HG02938 (cell line): ENCODE measurements at regions not wholly inside any gene's neighbourhood (a gene's known extent, or its start where the extent isn't known, plus 50 kb on each side); places are given as distances from the start of the nearest gene placed in this dataset.
"Not testable (repeated sequence)": the region's sequence is repeated elsewhere in the genome, so short reads cannot be mapped to it uniquely, and the experiment has no call there.

Source experiments
- ATAC-seq: cut with Tn5 transposase; IDR thresholded peaks from one replicate; pipeline ENCODE4 v1.9.1; 2021; ENCODE audit warnings: mild to moderate bottlenecking, moderate library complexity; ENCODE audit not compliant: unreplicated experiment

DNA sequence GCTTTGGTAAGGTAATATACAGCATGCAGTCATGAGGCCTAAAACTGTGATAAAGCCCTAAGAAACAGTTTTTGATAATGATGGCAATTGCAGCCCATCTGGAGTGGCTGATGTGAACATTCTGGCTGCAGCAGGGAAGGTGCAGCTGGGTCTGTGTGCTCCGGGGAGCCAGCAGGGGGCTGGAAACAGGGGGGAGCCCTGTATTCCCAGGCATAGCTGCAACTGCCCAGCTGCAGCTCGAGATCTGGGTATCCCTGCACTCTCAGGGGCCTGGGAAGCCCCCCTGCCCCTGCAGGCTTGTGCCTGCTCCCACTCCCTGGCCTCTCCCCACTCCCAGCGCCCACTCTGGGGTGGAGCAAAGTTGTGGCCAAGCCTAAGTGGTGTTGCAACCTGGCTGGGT lies 95.6 kb downstream of the RRAGB start:
- no peak for ATAC-seq

DNA sequence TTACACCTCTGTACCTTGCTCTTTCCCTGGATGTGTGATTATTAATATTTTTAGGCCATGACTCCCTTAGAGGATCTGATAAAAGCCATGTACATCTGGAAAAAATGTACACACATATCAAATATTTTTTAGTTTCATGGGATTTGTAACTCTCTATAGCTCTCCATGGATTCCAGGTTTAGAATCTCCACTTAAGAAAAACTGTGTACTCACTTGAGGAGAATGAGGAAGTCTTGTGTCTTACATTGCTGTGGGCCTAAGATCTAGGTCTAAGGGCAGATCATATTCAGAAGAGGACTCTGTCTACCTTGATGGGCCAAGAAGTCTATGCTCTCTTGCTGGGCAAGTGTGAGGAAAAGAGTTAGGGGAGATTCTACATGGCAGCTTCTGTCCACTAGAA lies 98.0 kb downstream of the RRAGB start:
- ATAC-seq = no peak

DNA sequence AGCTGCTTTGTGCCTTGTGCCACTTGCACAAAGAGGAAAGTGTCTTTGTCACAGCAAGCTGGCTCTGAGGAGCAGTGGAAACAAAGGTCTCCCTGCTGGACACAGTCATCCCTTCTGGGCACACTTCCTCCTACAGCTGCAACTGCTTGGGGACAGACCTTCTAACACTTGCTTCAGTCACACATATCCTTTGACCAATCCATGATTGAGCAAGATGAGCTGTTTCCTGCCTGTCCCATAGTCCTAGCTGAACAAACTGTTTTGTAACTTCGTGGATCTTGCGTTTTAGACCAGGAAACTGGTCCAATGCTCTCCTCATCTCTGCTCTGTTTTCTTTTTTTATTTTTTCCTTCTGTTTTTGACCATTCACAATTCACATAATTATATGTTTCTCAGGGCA lies 98.5 kb downstream of the RRAGB start:
- ATAC-seq = no peak

DNA sequence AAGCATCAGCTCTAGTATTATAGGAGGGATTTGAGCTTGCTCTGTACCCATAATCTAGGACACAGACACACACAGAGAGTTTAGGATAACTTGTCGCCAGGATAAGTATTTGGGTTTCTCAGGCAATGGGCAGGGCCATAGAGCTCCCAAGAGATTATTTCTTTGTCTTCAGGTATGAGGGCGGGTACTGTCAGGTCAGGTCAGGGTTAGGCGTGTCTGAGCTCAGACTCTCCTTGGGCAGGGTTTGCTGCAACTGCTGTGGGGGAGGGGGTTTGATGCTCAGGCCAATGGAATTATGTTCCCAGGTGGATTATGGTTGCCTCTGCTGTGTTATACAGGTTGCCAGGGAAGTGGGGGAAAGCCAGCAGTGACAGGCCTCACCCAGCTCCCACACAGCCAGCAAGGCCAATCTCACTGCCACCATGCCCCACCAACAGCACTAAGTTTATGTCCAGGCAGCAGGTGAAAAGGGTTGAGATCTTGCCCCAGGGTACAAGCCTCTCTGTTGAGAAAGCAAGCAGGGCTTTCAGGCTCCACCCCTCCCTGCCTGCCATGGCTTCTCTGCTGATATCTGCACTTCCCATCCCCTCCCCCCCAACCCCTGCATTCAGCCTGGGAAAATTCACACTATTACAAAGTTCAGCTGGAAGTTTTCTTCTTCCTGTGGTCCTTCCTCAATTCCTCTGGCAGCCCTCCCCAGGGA lies 101.3 kb downstream of the RRAGB start:
- ATAC-seq = no peak

DNA sequence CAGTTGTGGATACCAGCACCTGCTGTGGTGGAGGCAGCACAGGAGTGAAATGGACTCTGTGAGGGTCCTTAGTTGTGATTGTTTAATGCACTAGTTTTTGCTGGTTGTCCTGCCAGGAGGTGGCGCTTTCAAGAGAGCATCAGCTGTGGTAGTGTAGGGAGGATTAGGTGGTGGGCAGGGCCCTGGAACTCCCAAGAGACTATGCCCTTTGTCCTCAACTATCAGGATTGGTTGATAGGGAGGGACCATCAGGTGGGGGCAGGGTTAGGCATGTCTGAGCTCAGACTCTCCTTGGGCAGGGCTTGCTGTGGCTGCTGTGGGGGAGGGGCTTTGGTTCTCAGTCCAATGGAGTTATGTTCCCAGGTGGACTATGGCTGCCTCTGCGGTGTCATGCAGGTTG lies 121.9 kb downstream of the RRAGB start:
- ATAC-seq = no peak

DNA sequence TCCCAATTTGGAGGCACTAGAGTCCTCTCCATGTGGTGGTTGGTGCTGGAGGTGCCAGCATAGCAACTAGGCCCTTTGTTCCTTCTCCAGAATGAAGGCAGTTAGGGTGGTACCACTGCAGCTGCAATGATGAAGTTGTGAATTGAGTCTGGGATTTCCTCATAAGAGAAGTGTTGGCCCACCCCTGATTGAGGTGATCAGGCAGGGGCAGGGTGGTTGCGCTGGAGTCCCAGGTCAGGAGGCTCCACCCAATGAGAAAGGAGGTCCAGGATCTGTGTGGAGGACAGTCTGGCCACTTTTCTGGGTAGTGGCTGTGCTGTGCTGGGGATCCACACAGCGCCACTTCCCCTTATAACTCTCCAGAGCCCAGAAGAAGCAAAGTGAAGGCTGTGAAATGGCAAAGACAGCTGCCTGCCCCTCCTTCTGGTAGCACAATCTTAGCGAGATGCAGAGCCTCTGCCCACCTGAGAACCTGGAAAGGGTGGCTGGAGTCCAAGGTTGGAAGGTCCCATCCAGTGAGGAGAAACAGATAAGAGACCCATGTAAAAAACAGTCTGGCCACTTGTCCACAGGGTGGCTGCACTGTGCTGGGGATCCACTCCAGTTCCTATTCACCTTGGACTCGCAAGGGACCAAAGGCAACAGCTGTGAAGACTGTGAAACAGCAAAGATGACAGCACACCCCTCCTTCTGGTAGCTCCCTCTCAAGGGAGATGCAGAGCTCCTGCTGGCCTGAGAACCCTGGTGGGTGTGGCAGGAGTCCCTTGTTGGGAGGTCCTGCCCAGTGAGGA lies 124.6 kb downstream of the RRAGB start:
- no peak for ATAC-seq

DNA sequence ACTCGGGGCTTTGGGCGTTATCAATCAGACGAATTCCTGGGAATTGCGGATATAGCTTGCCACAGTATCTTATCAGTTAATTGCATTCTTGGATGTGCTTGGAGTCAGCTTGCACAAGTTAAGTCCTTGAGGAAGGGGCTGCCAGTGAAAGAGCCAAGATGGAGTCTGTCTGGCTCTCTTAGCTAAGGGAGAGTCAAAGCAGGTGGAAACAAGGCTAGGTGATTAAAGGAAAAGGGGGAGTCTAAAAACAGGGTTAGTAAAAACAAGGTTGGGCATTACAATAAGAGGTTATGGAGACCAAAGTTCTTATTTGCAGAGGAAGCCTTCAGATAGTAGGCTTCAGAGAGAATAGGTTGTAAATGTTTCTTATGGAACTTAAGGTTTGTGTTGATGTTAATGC lies 149.2 kb downstream of the RRAGB start:
- ATAC-seq = not testable (repeated sequence)

DNA sequence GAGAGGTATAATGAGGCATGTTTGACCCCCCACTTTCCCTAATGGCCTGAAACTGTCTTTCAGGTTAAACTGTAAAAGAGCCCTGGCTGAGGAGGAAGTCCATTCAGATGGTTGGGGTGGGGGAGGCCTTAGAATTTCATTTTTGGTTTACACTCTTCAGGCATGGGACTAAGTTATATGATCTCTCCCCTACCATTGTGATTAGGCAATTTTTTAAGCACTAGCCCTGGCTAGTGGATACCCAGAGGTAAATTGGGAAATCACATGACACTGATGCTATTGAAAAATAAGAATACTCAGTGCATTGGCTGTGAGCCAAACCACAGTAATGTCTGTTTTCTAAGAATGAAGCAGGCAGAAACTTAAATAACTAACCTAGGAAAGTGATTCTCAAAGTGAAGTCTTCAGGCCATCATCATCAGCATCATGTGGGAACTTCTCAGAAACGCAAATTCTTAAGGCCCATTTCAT lies 149.7 kb downstream of the RRAGB start:
- ATAC-seq = peak; percentile 79

DNA sequence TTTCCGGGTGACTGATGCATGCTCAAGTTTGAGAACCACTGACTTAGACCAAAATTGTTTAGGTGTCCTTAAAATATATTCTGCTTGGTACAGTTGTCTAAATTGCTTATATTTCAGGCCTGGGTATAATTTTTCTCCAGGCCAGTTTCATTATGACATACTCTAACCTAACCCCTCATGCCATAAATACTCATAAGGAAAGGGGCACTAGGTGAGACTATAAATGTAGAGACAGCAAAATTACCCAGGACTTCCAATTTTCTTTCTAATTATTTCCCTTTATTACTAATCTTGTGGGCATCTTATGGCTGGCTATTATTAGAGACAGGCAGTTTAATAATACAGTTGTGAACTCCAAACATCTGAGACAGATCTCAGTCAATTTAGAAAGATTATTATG lies 150.2 kb downstream of the RRAGB start:
- ATAC-seq = peak; percentile 52

DNA sequence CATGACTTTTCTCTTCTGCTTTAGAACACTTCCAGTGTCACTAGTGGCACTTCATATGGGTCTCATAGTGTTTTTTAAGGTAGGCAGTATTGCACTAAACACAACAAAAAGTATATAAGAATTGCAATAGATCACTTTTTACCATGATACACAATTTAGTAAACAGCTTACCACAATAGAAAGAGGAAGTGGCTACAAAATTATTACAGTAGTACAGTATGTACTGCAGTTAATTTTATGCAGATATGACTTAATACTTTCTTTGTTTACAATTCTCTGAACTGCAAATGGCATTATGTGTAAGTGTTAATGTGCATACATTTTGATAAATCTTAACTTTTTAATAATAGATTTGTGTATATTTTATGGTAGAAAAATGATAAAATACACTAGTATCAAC lies 157.3 kb downstream of the RRAGB start:
- ATAC-seq = no peak

DNA sequence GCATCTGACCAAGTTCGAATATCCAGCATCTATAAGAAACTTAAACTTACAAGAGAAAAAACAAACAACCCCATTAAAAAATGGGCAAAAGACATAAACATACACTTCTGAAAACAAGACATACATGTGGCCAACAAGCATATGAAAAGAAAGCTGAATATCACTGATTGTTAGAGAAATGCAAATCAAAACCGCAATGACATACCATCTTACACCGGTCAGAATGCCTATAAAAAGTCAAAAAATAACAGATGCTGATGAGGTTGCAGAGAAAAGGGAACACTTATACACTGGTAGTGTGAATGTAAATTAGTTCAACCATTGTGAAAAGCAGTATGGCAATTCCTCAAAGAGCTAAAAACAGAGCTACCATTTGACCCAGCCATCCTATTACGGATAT lies 166.0 kb downstream of the RRAGB start:
- not testable (repeated sequence) for ATAC-seq

DNA sequence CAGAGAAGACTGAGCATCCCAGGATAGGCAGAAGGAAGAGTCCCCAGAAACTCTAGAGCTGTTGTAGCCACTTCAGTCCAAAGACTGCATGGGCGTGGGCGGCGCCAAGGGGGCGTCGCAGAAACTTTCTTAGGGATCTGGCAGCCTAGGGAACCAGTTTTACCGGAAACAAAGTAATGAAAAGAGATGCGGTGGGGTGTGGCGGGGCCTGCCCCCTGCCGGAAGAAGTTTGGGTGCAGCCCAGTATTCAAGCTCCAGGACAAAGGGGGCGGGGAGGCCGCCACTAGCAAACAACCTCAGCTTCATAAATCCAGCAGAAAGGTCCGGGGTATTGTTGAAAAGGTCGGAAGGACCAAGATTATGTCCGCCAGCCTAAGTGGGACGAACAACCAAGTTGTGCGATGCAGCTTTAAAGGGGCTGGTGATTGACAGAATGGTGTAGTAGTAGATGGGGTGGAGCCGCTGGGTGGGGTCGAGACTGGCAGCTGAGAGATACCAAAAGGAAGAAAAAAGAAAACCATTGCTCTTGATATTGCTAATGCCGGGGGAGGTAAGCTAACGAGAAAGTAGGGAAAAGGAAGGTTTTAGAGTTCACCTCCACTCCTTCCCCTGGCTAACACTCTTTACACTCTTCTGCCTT lies 190.5 kb downstream of the RRAGB start:
- peak; percentile 80 for ATAC-seq

DNA sequence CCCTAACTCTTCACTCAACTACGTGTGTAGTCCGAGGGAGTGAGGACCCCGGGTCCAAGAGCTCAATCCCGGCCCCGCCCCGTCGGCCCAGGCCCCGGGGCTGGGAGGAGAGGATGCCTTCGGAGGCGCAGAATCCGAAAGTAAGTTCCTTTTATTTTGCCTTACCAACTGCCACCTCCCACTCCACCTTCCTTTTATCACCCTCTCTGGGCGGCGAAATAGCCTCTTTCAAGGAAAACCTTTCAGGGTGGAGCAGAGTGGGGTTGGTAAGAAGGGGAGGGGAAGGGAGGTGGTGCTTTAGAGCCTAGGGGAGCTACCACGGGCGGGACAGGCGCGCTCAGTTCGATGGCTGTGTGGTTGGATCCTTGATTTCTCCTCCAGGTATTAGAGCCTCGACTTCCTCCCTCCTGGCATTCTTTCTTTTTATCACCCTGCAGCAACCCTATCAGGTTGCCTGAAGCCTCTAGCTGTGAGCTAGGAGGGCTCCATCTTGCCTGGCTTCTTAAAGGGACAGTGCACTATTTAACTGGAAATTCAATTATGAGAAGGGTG lies 191.2 kb downstream of the RRAGB start:
- peak; percentile 48 for ATAC-seq

DNA sequence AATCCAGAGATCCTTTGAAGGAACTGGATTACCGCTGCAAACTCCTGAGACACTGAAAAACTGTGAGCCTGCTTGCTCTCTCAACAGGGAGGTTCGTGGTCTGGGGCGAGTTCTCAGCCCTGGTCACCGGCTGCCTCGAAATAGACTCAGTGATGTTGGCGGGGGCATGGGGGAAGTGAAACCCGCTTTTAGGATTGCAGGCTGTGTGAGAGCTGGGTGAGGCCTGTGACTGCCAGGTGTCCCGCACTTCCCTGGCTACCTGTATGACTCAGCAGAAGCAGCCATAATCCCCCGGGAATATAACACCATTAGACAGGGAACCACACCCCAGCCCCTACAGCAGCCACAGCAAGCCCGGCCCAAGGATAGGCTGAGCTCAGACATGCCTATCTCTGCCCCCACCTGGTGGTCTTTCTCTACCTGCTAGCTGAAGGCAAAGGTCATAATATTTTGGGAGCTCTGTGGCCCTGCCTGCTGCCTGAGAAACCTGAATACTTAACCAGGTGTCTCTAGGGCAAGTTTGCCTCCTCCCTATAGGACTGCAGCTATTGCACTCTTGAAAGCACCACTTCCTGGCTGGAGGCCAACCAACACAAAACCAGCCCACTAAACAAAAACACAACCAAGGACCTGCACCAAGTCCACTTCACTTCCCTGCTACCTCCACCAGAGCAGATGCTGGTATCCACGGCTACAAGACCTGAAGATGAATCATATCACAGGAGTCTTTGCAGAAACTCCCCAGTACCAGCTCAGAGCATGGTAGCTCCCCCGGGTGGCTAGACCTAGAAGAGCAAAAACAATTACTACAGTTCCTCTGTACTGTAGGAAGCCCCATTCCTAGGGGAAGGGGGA lies 202.0 kb downstream of the RRAGB start:
- ATAC-seq = peak; percentile 91

DNA sequence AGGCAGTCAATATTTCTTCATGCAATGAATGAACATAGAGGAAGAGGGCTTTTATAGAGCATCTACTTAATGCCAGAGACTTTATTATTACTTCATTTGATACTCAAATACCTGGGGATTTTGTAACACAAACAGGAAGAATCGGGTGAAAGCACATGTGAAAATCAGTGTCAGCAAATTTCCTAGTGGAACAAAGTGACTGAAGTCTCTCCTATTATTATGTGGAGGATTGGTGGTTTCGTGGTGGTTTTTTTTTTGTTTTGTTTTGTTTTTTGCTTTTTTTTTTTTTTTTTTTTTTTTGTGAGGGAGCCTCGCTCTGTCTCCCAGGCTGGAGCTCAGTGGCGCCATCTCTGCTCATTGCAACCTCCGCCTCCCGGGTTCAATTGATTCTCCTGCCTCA lies 207.0 kb downstream of the RRAGB start:
- no peak for ATAC-seq

DNA sequence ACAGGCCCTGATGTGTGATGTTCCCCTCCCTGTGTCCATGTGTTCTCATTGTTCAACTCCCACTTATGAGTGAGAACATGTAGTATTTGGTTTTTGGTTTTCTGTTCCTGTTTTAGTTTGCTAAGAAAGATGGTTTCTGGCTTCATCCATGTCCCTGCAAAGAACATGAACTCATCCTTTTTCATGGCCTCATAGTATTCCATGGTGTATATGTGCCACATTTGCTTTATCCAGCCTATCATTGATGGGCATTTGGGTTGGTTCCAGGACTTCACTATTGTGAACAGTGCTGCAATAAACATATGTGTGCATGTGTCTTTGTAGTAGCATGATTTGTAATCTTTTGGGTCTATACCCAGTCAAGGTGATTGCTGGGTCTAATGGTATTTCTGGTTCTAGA lies 211.0 kb downstream of the RRAGB start:
- not testable (repeated sequence) for ATAC-seq
